ENCODE measurements at regions not wholly inside any gene's neighbourhood (a gene's known extent, or its start where the extent isn't known, plus 50 kb on each side); places are given as distances from the start of the nearest gene placed in this dataset.

GRCh38 chr4:180817529-180817928, 1425.7 kb upstream of the TENM3 start:
- TF ChIP-seq CTCF (IDR thresholded peaks at IDR 0.05; ENCODE audit: insufficient read depth, low read length), result no peak
- TF ChIP-seq SPI1 (IDR thresholded peaks at IDR 0.05; ENCODE audit: borderline replicate concordance, low read depth), result no peak
- TF ChIP-seq POLR2AphosphoS5 (IDR thresholded peaks at IDR 0.05; ENCODE audit: low read depth), result no peak
- no peak for TF ChIP-seq REST (IDR thresholded peaks at IDR 0.05; ENCODE audit: insufficient replicate concordance, low read depth)

Data from HL-60 (cell line).